ENCODE measurements at regions not wholly inside any gene's neighbourhood (a gene's known extent, or its start where the extent isn't known, plus 50 kb on each side); places are given as distances from the start of the nearest gene placed in this dataset.
"Not testable (repeated sequence)": the region's sequence is repeated elsewhere in the genome, so short reads cannot be mapped to it uniquely, and the experiment has no call there.

DNA sequence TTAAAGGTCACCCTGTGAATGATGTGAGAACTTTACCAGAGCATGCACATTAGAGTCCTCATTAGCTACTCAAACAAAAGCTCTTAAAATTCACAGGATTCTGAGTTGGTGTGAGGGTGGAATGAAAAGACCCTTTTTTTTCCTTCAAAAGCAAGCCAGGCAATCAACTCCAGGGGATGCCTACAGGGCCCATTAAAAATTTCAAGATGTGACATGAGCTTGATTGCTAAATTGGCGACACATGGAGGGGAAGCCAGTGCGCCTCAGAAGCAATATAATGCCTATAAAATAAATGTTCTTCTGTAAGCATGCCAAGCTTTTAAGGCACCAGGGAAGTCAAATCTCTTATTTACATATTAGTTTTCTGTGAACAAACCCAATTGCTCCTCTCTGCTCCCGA lies 328.8 kb upstream of the SUCLG2 start:
- no peak for DNase-seq (ENCODE audit: low read depth in 4 of 4, low spot score in 3 of 4)

DNA sequence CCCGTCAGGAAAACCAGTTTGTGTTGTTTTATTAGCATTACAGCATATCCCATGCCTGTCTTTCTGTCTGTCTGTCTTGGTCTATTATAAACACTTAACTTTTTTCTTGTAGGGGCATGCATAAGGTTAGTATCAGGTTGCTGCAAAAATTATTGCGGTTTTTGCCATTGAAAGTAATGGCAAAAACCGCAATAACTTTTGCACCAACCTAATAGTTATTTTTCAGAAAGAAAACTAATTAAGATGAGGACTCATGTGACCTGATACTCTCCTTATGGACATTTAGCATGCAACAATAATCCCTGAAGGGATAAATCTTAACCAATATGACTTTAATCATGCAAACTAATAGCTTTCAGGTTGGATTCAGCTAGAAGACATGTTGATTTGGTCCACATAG lies 326.7 kb upstream of the SUCLG2 start:
- no peak for DNase-seq (ENCODE audit: low read depth in 4 of 4, low spot score in 3 of 4)

DNA sequence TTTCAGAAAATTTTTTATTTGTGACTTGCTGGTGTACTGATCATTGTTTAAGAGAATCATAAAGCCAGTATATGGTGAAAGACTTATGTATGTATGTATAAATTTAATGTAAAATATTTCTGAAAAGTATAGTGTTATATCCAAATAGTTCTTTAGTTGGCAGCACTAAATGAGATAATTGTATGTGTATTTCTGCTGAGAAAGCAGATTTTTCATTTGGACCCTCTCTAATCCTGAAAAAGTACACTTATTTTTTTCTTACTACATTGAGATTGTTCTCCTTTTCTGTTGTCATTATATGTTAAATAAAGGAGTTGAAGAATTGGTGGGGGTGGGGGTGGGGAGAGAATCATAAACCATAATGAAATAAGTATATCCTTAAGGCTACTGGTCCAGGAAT lies 324.9 kb upstream of the SUCLG2 start:
- DNase-seq (ENCODE audit: low read depth in 4 of 4, low spot score in 3 of 4), result no peak

DNA sequence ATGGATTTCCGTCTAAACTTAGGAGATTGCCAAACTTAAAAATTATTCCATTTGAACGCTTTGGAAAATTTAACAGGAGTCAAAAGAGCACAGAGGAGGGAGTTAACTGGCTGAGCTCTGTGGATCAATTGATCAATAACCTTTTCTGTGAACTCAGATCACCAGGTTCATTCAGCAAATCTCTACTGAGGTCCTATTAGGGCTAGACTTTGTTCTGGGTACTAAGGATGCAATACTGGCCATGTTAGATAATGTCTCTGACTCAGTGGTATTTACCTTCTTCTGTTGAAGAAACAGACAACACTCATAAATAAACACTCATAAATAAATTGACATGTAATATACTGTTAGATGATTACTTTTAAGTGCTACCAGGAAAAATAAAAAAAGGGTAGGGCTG lies 323.4 kb upstream of the SUCLG2 start:
- DNase-seq (ENCODE audit: low read depth in 4 of 4, low spot score in 3 of 4), result no peak

DNA sequence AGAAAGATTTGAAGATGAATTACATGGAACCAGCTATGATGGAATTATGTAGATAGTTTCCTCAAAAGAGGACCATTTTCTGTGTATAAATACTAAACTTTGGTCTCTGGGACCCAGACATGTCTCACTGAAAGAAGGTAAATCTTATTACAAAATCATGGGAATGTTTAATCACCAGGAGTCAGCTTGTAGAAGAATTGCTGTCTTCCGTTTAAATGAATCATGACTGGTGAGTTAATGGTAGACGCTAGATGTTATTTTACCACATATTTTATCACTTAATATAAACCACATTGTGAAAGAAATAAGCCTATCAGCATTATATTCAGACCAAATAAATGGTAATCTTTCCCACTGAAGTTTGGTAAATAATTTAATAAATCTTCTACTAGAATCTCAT lies 322.3 kb upstream of the SUCLG2 start:
- DNase-seq (ENCODE audit: low read depth in 4 of 4, low spot score in 3 of 4), result no peak

DNA sequence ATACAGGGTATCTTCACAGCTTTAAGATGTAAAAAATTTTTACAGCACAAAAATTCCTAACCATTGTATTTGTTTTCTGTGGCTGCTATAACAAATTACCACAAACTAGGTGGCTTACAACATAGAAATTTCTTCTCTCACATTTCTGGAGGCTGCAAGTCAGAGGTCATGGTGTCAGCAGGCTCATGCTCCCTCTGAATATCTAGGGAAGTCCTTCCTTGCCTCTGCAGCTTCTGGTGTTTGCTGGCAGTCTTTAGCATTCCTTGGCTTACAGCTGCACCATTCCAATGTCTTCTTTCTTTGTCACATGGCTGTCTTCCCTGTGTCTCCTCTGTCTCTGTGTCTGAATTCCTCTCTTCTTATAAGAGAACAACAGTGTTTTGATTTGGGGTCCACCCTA lies 310.2 kb upstream of the SUCLG2 start:
- DNase-seq (ENCODE audit: low read depth in 4 of 4, low spot score in 3 of 4), result no peak

DNA sequence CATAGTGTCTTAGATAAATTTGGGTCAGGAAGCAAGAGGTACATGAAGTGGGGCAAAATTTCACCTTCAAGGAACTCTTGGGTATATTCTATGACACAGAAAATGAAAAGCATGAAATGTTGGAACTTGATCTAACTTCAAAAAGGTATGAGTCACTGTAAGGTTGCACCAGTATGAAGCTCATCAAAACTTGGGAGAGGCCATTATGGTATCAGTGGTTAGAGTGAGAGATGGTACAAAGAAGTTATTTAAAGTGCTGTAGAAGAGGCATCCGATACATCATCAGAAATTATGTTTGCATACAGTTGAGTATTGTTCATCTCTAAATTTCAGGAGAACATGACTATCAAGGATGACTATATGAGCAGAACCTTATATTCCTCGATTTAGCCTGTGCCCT lies 302.9 kb upstream of the SUCLG2 start:
- no peak for DNase-seq (ENCODE audit: low read depth in 4 of 4, low spot score in 3 of 4)

DNA sequence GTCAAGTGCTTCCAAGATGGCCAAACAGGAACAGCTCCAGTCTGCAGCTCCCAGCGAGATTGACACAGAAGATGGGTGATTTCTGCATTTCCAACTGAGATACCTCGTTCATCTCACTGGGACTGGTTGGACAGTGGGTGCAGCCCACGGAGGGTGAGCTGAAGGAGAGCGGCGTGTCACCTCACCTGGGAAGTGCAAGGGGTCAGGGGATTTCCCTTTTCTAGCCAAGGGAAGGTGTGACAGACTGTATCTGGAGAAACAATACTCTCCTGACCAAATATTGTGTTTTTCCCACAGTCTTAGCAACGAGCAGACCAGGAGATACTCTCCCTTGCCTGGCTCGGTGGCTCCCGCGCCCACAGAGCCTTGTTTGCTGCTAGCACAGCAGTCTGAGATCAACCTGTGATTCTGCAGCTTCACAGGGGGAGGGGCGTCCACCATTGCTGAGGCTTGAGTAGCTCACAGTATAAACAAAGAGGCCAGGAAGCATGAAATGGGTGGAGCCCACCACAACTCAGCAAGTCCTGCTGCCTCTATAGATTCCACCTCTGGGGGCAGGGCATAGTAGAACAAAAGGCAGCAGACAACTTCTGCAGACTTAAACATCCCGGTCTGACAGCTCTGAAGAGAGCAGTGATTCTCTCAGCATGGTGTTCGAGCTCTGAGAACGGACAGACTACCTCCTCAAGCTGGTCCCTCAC lies 293.5 kb upstream of the SUCLG2 start:
- no peak for DNase-seq (ENCODE audit: low read depth in 4 of 4, low spot score in 3 of 4)

DNA sequence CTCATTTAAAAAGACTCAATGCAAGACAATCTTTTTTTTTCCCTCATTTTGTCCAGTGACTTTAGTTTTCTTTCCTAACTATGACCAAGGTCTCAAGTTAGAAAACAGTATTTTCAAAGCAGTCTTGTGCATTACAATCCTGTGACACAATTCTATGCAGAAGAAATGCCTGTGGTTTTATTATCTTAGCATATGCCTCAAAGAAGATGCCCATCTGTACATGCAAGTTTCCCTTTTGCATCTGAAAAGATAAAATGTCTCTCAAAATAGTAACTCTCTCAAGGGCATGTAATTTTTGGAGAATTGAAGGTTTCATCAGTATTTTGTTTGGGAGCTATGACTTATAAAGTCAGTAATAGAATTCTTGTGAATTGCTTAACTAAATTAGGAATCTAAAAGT lies 292.0 kb upstream of the SUCLG2 start:
- no peak for DNase-seq (ENCODE audit: low read depth in 4 of 4, low spot score in 3 of 4)

DNA sequence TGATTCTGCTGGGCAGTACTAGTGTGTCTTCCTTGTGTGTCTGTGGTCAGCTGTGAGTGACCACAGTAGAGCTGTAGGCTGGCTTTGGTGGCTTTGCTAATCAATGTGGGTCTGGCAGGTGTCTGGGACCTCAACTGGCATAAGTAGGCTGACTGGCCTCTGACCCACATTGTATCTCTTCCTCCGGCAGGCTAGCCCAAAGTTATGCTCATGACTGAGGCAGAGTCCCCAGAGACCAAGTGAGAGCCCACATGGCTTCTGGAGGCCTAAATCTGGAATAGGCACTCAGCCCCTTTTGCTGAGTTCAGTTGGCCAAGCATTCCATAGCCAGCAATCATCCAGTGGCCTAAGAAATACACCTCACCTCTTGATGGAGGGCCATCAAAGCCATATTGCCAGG lies 289.1 kb upstream of the SUCLG2 start:
- no peak for DNase-seq (ENCODE audit: low read depth in 4 of 4, low spot score in 3 of 4)

DNA sequence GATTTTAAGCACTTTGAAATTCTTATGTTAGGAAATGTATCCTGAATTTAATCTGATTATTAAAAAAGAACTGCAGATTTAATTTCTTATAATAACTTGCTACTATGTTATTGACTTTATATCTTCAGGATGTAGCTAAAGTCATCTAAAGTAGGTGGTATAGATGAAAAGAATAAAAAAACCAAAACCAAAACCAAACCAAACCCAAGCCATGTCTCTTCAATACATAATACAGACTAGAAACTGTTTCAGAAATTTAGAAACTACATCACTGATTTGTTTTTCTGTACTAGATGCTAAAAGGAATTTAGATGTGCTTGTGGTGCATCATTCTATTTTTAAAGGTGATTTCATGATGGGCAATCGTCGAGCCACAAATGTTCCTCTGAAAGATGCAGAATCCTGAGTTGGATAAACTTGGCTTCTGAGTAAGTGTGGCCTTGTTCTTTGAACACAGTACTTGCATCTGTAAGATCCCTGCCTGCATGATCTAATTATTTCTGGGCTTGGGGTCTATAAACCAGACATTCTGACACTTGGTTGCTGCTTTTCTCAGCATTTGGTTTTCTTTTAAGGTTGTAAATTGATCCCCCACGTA lies 287.1 kb upstream of the SUCLG2 start:
- DNase-seq (ENCODE audit: low read depth in 4 of 4, low spot score in 3 of 4), result no peak

DNA sequence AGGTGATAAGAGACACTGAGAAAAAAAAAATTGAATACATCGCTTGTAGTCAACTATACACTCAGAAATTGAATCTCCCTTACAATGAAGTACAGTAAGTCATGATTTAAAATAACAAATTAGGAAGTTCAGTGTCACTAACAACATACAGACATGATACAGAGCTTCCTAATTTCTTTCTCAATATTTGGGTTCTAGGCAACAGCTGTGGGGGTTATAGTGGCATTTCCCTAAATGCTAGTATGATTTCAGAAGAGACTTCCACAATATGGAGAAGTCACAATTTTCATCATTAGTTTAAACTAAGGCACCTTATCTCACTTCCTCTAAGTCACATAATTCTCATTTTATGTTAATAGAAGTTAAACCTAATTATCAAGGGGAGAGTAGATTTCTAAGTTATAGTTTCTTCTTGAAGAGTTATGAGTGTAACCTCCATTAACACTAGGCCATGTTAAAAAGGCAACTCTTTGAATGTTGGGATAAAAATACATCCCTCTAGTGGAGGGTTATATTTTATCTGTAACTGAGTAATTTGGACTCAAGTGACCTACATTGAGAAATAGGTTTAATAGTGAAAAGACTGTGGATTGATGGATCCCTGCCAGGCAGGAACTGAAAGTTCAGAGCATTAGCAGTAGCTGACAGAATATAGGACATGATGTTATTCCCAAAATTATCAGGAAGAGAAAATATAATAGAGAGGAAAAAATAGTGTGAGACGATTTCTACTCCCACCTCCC lies 286.0 kb upstream of the SUCLG2 start:
- no peak for DNase-seq (ENCODE audit: low read depth in 4 of 4, low spot score in 3 of 4)

DNA sequence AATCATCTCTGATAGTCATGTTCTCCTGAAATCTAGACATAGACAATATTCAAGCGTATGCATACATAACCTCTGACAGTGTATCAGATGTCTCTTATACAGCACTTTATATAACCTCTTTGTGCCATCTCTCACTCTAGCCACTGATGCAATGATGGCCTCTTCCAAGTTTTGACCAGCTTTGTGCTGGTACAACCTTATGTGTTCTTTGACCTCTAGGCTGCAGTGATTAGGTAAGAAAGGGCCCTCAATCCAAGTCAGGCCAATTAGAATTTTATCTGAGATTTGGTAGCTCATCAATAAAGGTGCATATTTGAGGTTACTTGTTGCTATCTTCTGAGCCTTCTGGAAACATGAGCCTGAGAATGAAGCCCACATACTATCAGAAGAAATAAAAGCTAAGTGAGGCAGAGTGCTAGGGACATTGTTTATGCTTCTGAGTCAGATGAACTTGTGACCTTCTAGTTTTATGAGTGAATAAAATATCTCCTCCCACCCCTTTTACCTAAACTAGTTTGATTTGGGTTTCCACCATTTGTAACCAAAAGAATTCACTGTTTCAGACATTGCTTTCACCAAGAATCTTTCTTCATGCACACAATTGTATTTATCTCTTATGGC lies 283.2 kb upstream of the SUCLG2 start:
- no peak for DNase-seq (ENCODE audit: low read depth in 4 of 4, low spot score in 3 of 4)

DNA sequence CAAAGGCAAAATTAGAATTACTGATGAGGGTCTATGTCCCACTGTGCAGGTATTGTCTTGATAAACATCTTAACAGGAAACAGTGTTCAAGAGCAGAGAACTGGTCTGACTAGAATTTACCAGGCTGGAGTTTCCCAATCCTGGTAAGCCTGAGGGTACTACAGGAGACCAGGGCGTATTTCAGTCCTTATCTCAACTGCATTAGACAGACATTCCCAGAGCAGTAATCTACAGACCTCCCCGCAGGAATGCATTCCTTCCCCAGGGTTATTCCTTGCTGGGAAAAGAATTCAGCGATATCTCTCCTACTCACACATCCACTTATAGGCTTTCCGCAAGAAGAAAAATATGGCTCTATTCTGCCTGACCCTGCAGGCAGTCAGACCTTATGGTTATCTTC lies 276.0 kb upstream of the SUCLG2 start:
- DNase-seq (ENCODE audit: low read depth in 4 of 4, low spot score in 3 of 4), result not testable (repeated sequence)

DNA sequence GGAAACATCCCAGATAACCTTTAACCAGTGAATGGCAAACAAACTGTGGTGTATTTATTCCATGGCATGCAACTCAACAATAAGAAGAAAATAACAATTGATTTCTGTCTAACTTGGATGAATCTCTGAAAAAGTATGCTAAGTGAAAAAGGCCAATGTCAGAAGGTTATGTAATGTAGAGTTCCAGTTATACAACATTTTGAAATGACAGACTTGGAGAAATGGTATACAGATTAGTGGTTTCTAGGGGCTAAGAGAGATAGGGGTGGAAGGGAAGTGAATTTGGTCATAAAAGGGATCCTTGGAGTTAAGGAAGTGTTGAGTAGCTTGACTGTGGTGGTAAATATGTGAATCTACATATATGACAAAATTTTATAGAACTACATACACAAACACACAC lies 269.4 kb upstream of the SUCLG2 start:
- DNase-seq (ENCODE audit: low read depth in 4 of 4, low spot score in 3 of 4), result no peak

DNA sequence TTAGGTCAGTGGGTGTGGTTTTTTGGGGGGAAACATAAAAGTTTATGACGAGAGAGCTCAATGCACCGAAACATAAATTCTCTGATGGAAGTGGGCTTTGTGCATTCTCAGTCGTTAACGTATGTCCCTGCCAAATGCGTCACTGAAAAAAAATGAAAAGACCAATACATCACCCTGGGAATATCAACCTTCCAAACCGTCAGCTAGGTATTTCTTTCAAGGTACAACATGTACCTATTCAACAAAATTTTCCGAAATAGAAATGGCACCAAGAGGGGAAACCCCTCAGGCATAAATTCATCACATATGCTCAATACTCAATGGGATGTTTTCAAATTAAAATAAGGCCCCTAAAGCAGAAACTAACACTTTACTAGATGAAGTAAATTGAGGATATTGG lies 266.6 kb upstream of the SUCLG2 start:
- DNase-seq (ENCODE audit: low read depth in 4 of 4, low spot score in 3 of 4), result no peak

DNA sequence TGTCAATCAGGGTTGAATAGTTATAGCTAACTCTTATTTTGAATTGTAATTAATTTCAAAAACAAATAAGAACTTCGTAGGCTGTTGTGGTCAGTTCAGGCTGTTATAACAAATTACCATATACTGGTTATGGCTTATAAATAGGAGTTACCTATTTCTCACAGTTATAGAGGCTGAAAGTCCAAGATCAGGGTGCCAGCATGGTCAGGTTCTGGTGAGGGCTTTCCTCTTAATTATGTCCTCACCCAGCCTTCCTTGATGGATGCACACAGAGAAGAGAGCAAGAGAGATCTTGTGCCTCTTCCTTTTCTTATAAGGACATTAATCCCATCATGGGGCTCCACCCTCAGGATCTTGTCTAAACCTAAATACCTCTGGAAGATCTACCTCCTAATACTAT lies 265.9 kb upstream of the SUCLG2 start:
- DNase-seq (ENCODE audit: low read depth in 4 of 4, low spot score in 3 of 4), result no peak

DNA sequence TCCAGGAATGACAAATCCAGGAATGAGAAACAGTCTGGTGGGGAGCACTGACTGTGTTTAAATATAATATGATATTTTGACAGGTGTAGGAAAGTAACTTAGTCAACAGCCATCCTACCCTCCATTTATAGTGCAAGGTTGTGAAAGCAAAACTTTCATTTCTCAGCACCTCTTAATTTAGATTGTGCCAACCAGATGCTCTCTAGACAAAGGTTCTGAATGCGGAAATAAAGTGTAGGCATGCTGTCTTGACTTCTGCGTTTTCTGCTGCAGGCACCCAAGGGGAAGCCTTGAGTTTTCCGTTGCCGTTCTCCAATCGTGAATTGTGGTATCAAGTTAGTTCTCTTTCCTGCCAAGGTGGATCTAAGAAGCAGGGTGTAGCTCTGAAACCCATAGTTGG lies 261.9 kb upstream of the SUCLG2 start:
- no peak for DNase-seq (ENCODE audit: low read depth in 4 of 4, low spot score in 3 of 4)

DNA sequence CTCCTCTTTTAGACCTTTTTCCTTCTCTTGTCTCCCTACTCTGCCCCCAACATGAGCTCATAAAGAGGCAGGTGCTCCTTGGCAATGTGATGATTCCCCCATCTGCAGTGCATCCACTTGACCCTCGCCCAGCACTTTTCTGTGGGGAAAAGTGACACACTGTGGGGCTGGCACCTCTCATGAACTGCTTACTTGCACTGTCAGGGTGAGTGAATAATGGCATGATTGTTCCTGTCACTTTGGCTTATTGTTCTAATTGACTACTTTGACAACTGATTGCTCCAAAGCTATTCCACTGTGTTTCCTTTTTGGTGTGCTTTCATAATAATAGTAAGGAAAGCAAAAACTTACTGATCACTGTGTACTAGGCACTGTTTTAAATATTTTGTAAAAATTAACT lies 253.3 kb upstream of the SUCLG2 start:
- DNase-seq (ENCODE audit: low read depth in 4 of 4, low spot score in 3 of 4), result no peak

DNA sequence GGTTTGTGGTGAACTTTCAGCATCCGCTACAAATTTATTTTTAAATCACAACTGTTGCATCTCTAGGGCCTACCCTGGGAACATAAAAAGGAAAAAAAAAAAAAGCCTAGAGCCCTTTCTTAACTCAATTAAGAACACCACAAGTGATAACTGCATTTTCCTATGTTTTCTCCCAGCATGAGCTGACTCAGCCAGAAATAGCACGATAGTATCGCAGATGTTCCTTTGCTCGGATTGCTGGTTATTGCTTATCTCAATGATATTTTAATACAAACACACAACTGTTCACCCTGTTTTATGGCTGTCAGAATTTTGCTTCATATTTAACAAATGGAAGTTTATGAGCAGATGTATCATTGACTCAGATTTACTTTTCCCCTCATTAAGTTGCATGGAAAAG lies 251.8 kb upstream of the SUCLG2 start:
- DNase-seq (ENCODE audit: low read depth in 4 of 4, low spot score in 3 of 4), result no peak

DNA sequence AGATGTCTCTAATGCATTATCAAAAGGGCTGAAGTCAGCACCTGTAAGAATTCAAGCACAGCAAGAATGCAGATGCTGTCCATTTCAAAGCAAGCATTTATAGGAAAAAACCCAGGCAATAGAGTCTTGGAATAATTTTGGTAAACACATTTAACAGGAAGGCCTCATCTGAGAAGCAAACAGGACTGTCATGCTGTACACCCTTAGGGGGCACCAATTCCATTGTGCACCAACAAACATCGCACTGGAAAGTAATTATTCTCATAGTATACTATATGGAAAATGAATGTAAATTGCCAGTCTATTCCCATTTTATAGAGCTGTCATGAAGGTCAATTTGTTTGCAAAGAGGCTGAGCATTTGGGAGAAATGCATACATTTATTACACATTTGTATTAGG lies 247.3 kb upstream of the SUCLG2 start:
- DNase-seq (ENCODE audit: low read depth in 4 of 4, low spot score in 3 of 4), result no peak

DNA sequence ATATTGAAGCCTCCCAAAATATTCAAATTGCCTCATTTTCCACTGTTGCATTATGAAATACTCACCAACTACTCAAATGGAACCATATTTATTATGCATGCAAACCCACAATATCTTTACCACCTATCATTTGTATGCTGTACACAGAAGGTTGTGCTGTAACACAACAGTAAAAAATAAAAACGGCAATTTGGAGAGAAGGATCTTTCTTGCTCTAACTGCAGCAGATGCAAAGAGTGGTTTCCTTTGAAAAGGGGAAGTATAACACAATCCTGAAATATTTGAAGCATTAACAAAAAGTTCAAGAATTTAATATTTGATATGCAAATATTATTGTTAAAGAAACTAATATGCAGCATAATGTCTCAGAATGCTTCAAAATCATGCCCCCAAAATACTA lies 244.5 kb upstream of the SUCLG2 start:
- no peak for DNase-seq (ENCODE audit: low read depth in 4 of 4, low spot score in 3 of 4)

All from right renal pelvis (tissue), 4 donors.